B cell (primary cell): ENCODE measurements at regions not wholly inside any gene's neighbourhood (a gene's known extent, or its start where the extent isn't known, plus 50 kb on each side); places are given as distances from the start of the nearest gene placed in this dataset.

Source experiments
- ATAC-seq: fragments of 200-7000 bp; cut with Tn5 transposase; one replicate; pipeline ENCODE4 v1.10.0; 2021; ENCODE audit warnings: low read depth, mild to moderate bottlenecking, moderate number of reproducible peaks, moderate library complexity
- CTCF ChIA-PET: fragments of 350-600 bp; sonication (Branson Sonifier 250); formaldehyde crosslinking; loops from one replicate; lab custom pipeline; 2021; ENCODE audit warnings: antibody characterized with exemption, inconsistent platforms; lab: Charles Lee
- POLR2A ChIA-PET: fragments of 350-600 bp; sonication (Branson Sonifier 250); formaldehyde crosslinking; loops from one replicate; lab custom pipeline; 2021; ENCODE audit warnings: antibody characterized with exemption; lab: Charles Lee
- DNase-seq: peaks from one replicate; pipeline ENCODE4 v3.0.0; 2013
- H2AFZ ChIP-seq: 2 replicates; pipeline ENCODE4 v1.6.1; 2012; ENCODE audit warnings: mild to moderate bottlenecking, low read depth, low read length; ENCODE audit not compliant: insufficient read depth, poor library complexity, severe bottlenecking
- H3K27ac ChIP-seq, 2 donors: 1 replicate in 1 of 2; 2 replicates in 1 of 2; pipeline ENCODE4 v1.5.1; 2012 to 2013; ENCODE audit warnings: low read length in 2 of 2, mild to moderate bottlenecking in 2 of 2, moderate library complexity in 1 of 2
- H3K27me3 ChIP-seq, 4 experiments: fragments of 200-600 bp in 1 of 4; sonication (generic) in 1 of 4; replicated peaks in 1 of 4; 1 replicate in 2 of 4; 2 replicates in 2 of 4; pipeline versions ENCODE4 v1.6.1 to v1.7.0; 2013 to 2016; ENCODE audit warnings: low read length in 3 of 4, mild to moderate bottlenecking in 2 of 4, mixed read lengths in 1 of 4, moderate library complexity in 1 of 4; ENCODE audit not compliant: insufficient read depth in 4 of 4, control insufficient read depth in 3 of 4; ENCODE audit errors: control extremely low read depth in 1 of 4
- H3K36me3 ChIP-seq, 2 experiments: replicated peaks in 1 of 2; 1 replicate in 1 of 2; 2 replicates in 1 of 2; pipeline versions ENCODE4 v1.6.1 to v1.7.1; 2013; ENCODE audit warnings: low read length in 1 of 2; ENCODE audit not compliant: insufficient read depth in 2 of 2, control insufficient read depth in 1 of 2; ENCODE audit errors: control extremely low read depth in 1 of 2, extremely low read depth in 1 of 2
- H3K4me1 ChIP-seq, 2 donors: fragments of 200-600 bp in 1 of 2; sonication (generic) in 1 of 2; 1 replicate in 1 of 2; 2 replicates in 1 of 2; pipeline versions ENCODE4 v1.5.1 to v1.6.1; 2013 to 2017; ENCODE audit warnings: low read length in 2 of 2; ENCODE audit not compliant: control insufficient read depth in 2 of 2, insufficient read depth in 2 of 2
- H3K4me2 ChIP-seq: replicated peaks from 2 replicates; pipeline ENCODE3; 2012; ENCODE audit warnings: mild to moderate bottlenecking, low read depth, low read length; ENCODE audit not compliant: poor library complexity, severe bottlenecking
- H3K4me3 ChIP-seq, 5 experiments: fragments of 200-600 bp in 1 of 5; sonication (generic) in 1 of 5; 1 replicate in 3 of 5; 2 replicates in 2 of 5; pipeline versions ENCODE4 v1.5.1 to v1.7.0; 2011 to 2016; ENCODE audit warnings: low read length in 4 of 5, mild to moderate bottlenecking in 4 of 5, low read depth in 2 of 5, control low read depth in 1 of 5, moderate library complexity in 1 of 5; ENCODE audit not compliant: insufficient read depth in 1 of 5; ENCODE audit errors: control extremely low read depth in 1 of 5, extremely low read depth in 1 of 5
- H3K79me2 ChIP-seq: fragments of 200-600 bp; sonication (generic); one replicate; pipeline ENCODE4 v1.6.0; 2016; ENCODE audit warnings: low read length; ENCODE audit not compliant: control insufficient read depth, insufficient read depth
- H3K9ac ChIP-seq: fragments of 200-600 bp; sonication (generic); 2 replicates; pipeline ENCODE4 v1.6.1; 2017; ENCODE audit warnings: mild to moderate bottlenecking, low read length, moderate library complexity
- H3K9me3 ChIP-seq, 3 donors: one replicate each; pipeline versions ENCODE4 v1.6.1 to v1.7.1; 2013; ENCODE audit warnings: low read length in 2 of 3; ENCODE audit not compliant: control insufficient read depth in 2 of 3, insufficient read depth in 1 of 3; ENCODE audit errors: control extremely low read depth in 1 of 3
- H4K20me1 ChIP-seq: 2 replicates; pipeline ENCODE4 v1.6.0; 2012; ENCODE audit warnings: mild to moderate bottlenecking, low read length; ENCODE audit not compliant: insufficient read depth, control insufficient read depth, poor library complexity, severe bottlenecking
- H3K27ac Mint-ChIP-seq: one replicate; pipeline ENCODE4 v1.8.0; 2021; ENCODE audit warnings: mixed read lengths
- H3K27me3 Mint-ChIP-seq: one replicate; pipeline ENCODE4 v1.8.0; 2021; ENCODE audit warnings: mixed read lengths
- H3K4me1 Mint-ChIP-seq: one replicate; pipeline ENCODE4 v1.8.0; 2021; ENCODE audit warnings: mixed read lengths
- H3K4me3 Mint-ChIP-seq: one replicate; pipeline ENCODE4 v1.8.0; 2021; ENCODE audit warnings: mixed read lengths
- H3K9me3 Mint-ChIP-seq: one replicate; pipeline ENCODE4 v1.8.0; 2022; ENCODE audit warnings: mixed read lengths; ENCODE audit not compliant: insufficient read depth
- CTCF ChIP-seq: fragments of 200-600 bp; IDR thresholded peaks from one replicate; pipeline ENCODE4 v1.8.0; 2022; ENCODE audit warnings: antibody characterized with exemption, mild to moderate bottlenecking
- EZH2 ChIP-seq: IDR thresholded peaks from 2 replicates; pipeline ENCODE4 v1.6.1; 2012; ENCODE audit warnings: borderline replicate concordance, low read depth, mild to moderate bottlenecking, moderate library complexity, low read length; ENCODE audit not compliant: insufficient read depth, poor library complexity, severe bottlenecking
- WGBS: methylation state at CpG from one replicate; pipeline ENCODE4 v1.1.5; 2013; ENCODE audit warnings: missing lambda C conversion rate; ENCODE audit not compliant: insufficient coverage; 5-methylcytosine and 5-hydroxymethylcytosine counted together
- intact Hi-C: fragments of 100-400 bp; cut with micrococcal nuclease; formaldehyde crosslinking; loops from one replicate; pipeline ENCODE4 v1.10.0; 2022

- DNase-seq: no peak
- H3K27me3 Mint-ChIP-seq: no peaks in the 10 kb centered on the region
- H3K9me3 ChIP-seq: no peaks in the 10 kb centered on the region
- no peaks in the 10 kb centered on the region for H3K4me1 ChIP-seq
- TF ChIP-seq EZH2: no peak
- no peak for TF ChIP-seq CTCF
- no peak overlapping the region for H3K4me3 ChIP-seq
- no peaks in the 10 kb centered on the region for H3K9me3 Mint-ChIP-seq
- ATAC-seq: no peak
- no peaks in the 10 kb centered on the region for H3K4me1 Mint-ChIP-seq
- H3K9ac ChIP-seq: no peak overlapping the region
- ChIA-PET POLR2A (no interaction called here), CTCF (no interaction called here)
- intact Hi-C loops: no loop called here
- H3K79me2 ChIP-seq: no peaks in the 10 kb centered on the region
- H3K27ac ChIP-seq: no peak overlapping the region
- no peak overlapping the region for H3K4me3 Mint-ChIP-seq
- no peak overlapping the region for H3K4me2 ChIP-seq
- H3K27me3 ChIP-seq: no peaks in the 10 kb centered on the region
- H3K36me3 ChIP-seq: no peaks in the 10 kb centered on the region
- no peak overlapping the region for H2AFZ ChIP-seq
- 90% methylated on average over 2 of the region's 5 CpGs for WGBS
- H3K27ac Mint-ChIP-seq: no peak overlapping the region
- no peaks in the 10 kb centered on the region for H4K20me1 ChIP-seq
These were observed 154.2 kb downstream of the ZFP64 start for GRCh38 chr20:52037370-52037769.

GRCh38 chr20:52035977-52036376 lies 155.6 kb downstream of the ZFP64 start:
- WGBS: 100% methylated on average over 1 of the region's 1 CpG
- intact Hi-C loops: no loop called here
- no peaks in the 10 kb centered on the region for H3K4me1 ChIP-seq
- H3K4me2 ChIP-seq: no peak overlapping the region
- no peak overlapping the region for H3K27ac ChIP-seq
- TF ChIP-seq EZH2 (no peak), CTCF (no peak)
- H3K4me3 Mint-ChIP-seq: no peak overlapping the region
- no peak overlapping the region for H3K27ac Mint-ChIP-seq
- DNase-seq (no peak), ATAC-seq (no peak)
- H3K4me1 Mint-ChIP-seq: no peaks in the 10 kb centered on the region
- CTCF ChIA-PET: no interaction called here
- H3K9me3 ChIP-seq: no peaks in the 10 kb centered on the region
- POLR2A ChIA-PET: no interaction called here
- H3K9ac ChIP-seq: no peak overlapping the region
- no peaks in the 10 kb centered on the region for H3K27me3 Mint-ChIP-seq
- H3K36me3 ChIP-seq: no peaks in the 10 kb centered on the region
- H3K4me3 ChIP-seq: no peak overlapping the region
- no peaks in the 10 kb centered on the region for H4K20me1 ChIP-seq
- no peak overlapping the region for H2AFZ ChIP-seq
- H3K9me3 Mint-ChIP-seq: no peaks in the 10 kb centered on the region
- H3K79me2 ChIP-seq: no peaks in the 10 kb centered on the region
- no peaks in the 10 kb centered on the region for H3K27me3 ChIP-seq
